Superior temporal gyrus (tissue), 1 donor: ENCODE measurements at regions not wholly inside any gene's neighbourhood (a gene's known extent, or its start where the extent isn't known, plus 50 kb on each side); places are given as distances from the start of the nearest gene placed in this dataset.
"Not testable (repeated sequence)": the region's sequence is repeated elsewhere in the genome, so short reads cannot be mapped to it uniquely, and the experiment has no call there.

Source experiments
- DNase-seq: peaks from one replicate; pipeline ENCODE4 v3.0.0-alpha.2; 2016; ENCODE audit errors: extremely low spot score

GRCh38 chr12:89156340-89156739, 196.0 kb downstream of the DUSP6 start:
- DNase-seq: no peak

GRCh38 chr12:89155826-89156225, 196.5 kb downstream of the DUSP6 start:
- DNase-seq: no peak

GRCh38 chr12:89154743-89155499, 197.4 kb downstream of the DUSP6 start:
- DNase-seq: no peak

DNA sequence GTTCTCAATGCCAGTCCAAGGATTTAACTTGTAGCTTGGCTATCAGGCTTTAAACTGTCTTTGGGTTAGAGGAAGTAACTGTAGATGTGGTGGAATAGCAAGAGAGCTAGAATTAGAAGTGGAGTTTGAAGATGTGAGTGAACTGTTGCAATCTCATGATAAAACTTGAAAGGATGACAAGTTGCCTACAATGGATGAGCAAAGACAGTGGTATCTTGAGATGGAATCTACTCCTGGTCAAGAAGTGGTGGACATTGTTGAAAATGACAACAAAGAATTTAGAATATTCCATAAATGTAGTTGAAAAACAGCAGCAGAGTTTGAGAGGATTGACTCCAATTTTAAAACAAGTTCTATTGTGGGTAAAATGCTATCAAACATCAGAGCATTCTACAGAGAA, 199.0 kb downstream of the DUSP6 start:
- DNase-seq: no peak

GRCh38 chr12:89151536-89151935, 200.8 kb downstream of the DUSP6 start:
- no peak for DNase-seq

- not testable (repeated sequence) for DNase-seq
Measured at GRCh38 chr12:89150789-89151188, 201.5 kb downstream of the DUSP6 start.

DNA sequence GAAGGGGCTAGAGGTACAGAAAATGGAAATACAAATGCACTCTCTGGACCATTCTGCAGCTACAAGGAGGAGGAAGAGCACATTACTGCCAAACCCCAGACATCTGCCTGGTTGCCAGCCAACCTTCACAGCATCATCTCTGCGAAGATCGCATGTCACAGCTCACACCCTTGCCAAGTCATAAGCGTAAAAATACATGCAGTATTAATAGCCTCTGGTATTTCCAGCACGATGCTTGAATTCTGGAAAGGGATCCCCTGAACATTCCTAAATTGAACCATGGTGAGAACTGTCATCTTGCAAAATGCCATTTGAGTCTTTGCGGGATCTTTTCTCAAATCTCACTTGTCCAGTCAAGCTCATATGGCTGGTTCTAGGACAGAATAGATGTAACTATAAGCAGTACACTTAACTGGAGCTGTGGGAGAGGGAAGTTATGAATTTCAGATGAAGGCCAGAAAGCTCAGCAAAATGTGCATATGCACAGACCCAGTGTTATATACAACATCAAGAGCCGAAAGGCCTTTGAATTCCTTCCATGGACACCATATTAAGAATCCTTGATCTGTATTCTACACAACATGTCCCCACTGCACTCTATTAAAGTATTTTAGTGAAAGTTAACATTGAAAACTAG, 211.6 kb downstream of the DUSP6 start:
- peak; percentile 67 for DNase-seq

GRCh38 chr12:89140141-89140540, 212.2 kb downstream of the DUSP6 start:
- no peak for DNase-seq

DNA sequence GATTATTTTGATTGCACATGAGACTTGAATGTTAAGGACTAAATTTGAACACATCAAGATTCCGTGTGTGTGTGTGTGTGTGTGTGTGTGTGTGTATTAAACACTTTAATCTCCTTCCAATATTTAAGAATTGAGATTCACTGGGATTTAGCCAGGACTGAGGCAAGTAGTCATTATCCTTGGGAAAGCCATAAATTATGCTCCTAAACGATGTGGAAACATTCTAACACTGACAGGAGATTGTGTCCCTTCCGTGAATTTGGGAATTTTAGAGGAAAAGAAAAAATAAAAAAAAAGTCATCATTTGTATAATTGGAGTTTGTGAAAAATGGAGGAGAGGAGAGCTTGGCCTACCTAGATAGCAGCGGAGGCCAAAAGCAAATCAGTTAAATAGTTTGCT, 212.9 kb downstream of the DUSP6 start:
- no peak for DNase-seq

DNA sequence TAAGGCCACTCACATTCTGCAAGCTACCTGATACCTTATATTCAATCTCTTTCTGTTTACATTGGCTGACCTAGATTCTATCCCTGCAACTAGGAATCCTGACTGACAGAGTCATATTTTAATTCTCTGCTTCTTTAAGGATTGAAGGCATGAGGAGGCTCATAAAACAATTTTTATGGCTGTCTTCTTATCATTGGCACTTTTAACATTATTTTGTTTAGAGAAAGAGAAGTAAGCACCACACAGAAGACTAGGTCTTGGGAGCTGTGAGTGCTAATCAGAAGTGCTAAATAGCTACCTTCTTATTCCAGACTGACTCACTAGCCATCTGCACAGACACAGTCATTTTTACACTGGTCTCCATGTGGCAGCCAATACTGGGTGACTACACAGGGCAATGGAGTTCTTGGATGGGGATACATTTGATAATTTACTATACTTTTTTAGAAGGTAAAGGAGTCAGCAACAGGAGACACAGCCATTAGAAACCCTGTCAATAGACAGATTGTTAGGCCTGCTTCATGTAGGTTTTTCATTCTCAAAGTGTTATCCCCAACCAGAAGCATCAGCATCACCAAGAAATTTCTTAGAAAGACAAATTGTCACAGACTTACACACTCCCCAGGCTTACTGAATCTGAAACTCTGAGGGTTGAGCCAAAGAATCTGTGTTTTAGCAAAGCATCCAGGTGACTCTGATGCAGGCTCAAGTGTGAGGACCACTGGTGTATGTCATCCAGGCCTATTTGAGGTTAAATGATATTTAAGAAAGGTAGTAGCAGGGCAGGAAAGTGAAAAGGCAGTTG, 214.1 kb downstream of the DUSP6 start:
- DNase-seq: peak; percentile 40

DNA sequence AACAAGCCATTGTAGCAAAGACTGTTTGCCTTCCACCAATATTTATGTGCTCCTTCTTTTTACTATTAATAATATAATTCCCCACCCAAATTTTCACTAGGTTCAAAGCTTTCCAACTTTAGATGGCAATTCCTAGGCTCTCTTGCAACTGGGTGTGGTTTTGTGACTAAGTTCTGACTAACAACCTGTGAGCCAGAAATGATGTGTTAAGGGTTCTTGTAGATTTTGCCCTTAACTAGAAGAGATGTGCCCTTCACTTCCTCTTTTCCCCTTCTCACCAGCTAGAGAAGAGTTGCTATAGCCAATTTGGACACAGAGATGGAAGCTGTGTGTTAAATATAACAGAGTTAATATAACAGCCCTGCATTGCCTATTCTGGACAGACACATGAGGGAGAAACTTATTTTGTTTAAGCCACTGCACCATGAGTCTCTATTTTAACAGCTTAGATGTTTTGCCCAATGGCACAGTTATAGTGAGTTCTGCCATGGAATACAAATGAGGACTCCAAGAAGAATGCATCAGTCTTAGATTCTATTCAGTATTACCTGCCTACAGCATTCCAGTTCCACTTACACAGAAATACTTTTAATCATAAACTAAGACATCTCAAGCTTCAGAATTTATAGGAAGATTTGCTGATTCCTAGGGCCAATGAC, 216.2 kb downstream of the DUSP6 start:
- DNase-seq: no peak

DNA sequence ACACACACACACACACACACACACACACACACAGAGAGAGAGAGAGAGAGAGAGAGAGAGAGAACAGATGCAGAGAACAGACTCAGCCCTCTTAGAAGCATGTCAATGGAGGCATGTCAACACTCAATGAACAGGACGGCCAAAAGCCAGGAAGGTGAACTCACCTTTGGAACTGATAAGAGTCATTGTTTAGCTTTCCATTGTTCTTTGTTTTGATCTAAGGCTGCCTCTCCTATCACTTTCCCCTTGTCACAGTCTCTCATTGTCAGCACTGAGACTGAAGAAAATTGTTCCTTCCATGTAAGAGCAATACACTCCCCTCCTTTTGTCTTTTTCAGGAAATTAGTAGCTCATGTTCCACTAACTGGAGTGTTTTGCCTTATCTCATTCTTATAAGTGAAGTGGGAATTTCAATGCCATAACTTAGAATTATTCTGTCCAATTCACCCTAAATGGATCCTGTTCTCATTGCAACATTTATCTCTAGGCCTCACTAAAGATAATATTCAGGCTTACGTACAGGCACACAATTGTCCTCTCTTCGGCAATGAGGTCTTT, 218.0 kb downstream of the DUSP6 start:
- no peak for DNase-seq

DNA sequence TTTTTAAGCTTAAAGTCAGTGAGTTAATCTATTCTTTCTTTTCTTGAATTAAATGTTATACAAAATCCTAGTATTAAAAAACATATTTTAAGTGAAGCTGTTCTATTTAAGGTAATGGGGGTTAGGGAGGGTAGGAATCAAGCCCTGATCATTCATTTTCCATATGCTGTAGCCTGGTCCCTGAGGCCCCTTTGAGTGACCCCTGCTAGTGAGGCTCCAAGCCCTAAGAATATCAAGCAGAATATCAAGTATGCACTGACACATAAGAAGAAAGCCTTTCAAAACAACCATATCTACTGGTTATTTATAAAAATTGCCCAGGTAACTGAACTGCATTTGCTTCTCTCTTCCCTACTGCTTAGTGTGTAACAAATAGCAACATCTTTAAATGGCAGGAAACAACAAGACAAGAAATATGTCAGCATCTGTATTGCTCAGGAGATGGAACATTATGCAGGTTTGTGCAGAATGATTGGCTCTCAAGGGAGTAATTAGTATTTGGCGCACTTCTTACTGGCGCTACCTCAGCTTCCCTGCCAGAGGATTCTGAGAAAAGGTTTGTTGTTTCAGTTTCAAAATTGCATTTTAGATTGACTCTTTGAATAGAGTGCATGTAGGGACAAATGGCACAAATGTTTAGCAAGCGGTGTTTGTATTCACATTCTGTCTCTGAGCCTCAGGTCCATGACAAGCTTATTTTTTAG, 223.0 kb downstream of the DUSP6 start:
- no peak for DNase-seq

- no peak for DNase-seq
Measured at GRCh38 chr12:89126712-89127111, 225.6 kb downstream of the DUSP6 start.

- no peak for DNase-seq
Measured at GRCh38 chr12:89122852-89123251, 229.4 kb downstream of the DUSP6 start.

GRCh38 chr12:89117448-89118034, 234.8 kb downstream of the DUSP6 start:
- DNase-seq: no peak

GRCh38 chr12:89111964-89112363, 240.3 kb downstream of the DUSP6 start:
- DNase-seq: no peak

GRCh38 chr12:89108265-89108664, 244.0 kb downstream of the DUSP6 start:
- DNase-seq: no peak

GRCh38 chr12:89106950-89107349, 245.4 kb downstream of the DUSP6 start:
- DNase-seq: no peak

GRCh38 chr12:89105243-89105642, 247.1 kb downstream of the DUSP6 start:
- no peak for DNase-seq

- DNase-seq: no peak
Measured at GRCh38 chr12:89103831-89104230, 248.5 kb downstream of the DUSP6 start.
